Activated CD4-positive, alpha-beta T cell treated with anti-CD3 and anti-CD28 coated beads, Interleukin-10, Interleukin-2, amounts not matched to agents 100 ng/mL and 50 ng/mL, durations not matched to agents 16 hours and 8 hours (primary cell): ENCODE measurements at regions not wholly inside any gene's neighbourhood (a gene's known extent, or its start where the extent isn't known, plus 50 kb on each side); places are given as distances from the start of the nearest gene placed in this dataset.
"Not testable (repeated sequence)": the region's sequence is repeated elsewhere in the genome, so short reads cannot be mapped to it uniquely, and the experiment has no call there.

ENCODE experiments used
- DNase-seq: peaks from one replicate; pipeline ENCODE4 v3.0.0-alpha.2; 2020

GRCh38 chr4:138113819-138114400 lies 128.2 kb downstream of the SLC7A11 start:
- DNase-seq = no peak

GRCh38 chr4:138112890-138113289 lies 129.3 kb downstream of the SLC7A11 start:
- DNase-seq = not testable (repeated sequence)

GRCh38 chr4:138112389-138112788 lies 129.8 kb downstream of the SLC7A11 start:
- no peak for DNase-seq

DNA sequence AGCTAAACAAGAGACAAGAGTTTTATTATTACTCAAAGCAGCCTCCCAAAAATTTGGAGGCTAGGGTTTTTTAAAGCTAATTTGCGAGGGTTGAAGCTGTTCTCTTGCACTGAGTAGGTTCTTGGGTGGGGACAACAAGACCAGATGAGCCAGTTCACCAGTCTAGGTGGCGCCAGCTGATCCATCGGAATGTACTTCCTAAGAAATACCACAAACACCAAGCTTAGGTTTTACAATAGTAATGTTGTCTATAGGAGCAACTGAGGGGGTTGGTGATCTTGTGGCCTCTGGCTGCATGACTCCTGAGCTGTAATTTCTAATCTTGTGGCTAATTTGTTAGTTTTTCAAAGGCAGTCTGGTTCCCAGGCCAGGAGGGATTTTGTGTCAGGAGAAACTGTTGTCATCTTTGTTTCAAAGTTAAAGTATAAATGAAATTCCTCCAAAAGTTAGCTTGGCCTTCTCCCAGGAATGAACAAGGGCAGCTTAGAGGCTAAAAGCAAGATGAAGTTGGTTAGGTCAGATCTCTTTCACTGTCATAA lies 130.6 kb downstream of the SLC7A11 start:
- no peak for DNase-seq

DNA sequence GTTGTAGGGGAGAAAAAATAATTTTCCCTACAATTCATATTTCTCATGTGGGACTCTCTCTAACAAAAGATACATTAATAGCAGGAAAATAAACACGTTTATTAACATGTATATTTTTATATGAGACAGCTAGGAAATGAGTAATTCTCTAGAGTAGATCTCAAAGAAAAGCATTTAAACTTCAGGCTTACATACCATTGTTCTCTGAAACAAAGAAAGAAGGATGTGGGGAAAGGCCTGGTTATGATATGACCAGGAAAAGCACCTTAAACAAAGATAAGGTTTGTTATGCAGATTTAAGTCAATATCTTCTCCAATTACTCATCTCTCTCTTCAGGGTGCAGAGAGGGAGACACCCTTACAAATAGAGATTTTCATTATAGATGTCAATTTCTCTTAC lies 131.3 kb downstream of the SLC7A11 start:
- DNase-seq = no peak

- no peak for DNase-seq
Observed at GRCh38 chr4:138107023-138107422, 135.1 kb downstream of the SLC7A11 start.

- no peak for DNase-seq
Observed at GRCh38 chr4:138105331-138105730, 136.8 kb downstream of the SLC7A11 start.

- no peak for DNase-seq
Observed at GRCh38 chr4:138104284-138104680, 137.9 kb downstream of the SLC7A11 start.

- no peak for DNase-seq
Observed at GRCh38 chr4:138103597-138104283, 138.4 kb downstream of the SLC7A11 start.

- no peak for DNase-seq
Observed at GRCh38 chr4:138099385-138099784, 142.8 kb downstream of the SLC7A11 start.

DNA sequence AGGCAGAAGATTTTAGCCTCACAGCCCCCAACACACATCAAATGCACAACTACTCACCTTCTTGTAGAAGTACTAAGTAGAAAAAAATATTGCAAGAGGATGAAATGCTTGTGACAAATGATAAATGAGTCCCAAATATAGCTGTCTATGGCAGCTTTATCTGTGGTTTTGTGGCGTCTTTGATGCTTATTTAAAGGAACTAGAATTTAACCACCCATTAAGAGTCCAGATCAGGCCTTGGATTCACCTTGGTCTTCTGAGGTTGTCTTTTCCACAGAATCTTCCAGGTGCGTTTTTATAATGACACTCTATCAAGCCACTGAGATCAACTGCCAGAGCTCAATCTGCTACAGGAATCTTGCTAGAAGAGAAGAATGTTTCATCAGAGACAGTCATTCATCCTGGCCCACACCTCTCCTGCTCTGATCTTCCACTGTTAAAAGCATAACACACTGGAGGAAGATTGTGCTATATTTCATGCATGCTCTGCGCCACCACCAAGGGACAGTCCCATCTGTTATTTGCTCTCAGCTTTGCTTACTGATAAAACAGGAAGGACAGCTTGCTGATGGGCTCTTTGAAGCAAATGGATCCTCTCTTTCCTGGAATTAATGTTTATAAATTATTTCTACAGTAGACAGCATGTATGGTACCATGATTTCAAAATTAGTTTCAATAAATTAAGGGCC lies 144.1 kb downstream of the SLC7A11 start:
- no peak for DNase-seq

DNA sequence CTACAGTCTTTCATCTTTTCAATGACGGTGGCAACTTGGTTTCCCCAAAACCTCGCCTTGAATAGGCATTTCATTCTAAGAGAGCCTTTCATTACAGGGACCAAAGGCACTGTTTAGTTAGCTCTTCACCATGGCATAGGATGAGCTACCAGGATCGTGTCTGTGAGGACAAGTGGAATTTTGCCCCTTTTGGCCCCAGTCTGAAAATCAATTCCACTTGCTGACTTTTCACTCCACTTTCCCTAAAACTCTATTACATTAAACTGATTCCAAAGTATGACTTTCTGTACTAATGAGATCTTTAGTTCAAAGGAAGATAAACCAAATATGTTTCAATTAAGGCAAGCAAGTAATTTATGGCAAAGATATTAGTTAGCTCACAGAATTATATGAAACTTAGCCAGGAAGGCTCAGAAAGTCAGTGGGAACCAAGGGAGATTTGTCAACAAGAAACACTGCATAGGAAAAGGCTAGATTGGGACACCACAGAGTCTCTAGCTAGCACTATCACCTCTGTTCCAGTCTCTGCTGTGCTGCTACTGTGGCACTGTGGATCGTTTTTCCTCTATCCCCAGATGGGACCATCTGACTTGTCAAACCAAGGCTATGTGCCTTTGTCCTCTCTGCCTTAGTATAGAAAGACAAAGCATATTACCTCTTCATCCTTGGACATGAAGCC lies 145.6 kb downstream of the SLC7A11 start:
- no peak for DNase-seq

GRCh38 chr4:138095378-138095777 lies 146.8 kb downstream of the SLC7A11 start:
- DNase-seq = no peak

DNA sequence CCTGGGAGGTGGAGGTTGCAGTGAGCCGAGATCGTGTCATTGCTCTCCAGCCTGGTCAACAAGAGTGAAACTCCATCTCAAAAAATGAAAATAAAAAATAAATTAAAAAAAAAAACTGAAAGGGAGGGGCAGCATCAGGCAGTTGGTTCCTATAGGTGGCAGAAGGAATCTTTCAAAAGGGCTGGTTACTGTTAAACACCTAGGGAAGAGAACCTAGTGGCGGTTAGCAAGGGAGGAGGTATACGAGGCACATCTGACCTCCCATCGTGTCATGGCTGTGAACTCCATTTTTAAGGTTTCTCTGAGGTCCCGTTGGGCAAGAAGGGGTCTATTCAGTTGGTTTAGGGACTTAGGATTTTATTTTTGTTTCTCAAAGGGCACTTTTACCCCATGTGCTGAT lies 150.1 kb downstream of the SLC7A11 start:
- DNase-seq = no peak

DNA sequence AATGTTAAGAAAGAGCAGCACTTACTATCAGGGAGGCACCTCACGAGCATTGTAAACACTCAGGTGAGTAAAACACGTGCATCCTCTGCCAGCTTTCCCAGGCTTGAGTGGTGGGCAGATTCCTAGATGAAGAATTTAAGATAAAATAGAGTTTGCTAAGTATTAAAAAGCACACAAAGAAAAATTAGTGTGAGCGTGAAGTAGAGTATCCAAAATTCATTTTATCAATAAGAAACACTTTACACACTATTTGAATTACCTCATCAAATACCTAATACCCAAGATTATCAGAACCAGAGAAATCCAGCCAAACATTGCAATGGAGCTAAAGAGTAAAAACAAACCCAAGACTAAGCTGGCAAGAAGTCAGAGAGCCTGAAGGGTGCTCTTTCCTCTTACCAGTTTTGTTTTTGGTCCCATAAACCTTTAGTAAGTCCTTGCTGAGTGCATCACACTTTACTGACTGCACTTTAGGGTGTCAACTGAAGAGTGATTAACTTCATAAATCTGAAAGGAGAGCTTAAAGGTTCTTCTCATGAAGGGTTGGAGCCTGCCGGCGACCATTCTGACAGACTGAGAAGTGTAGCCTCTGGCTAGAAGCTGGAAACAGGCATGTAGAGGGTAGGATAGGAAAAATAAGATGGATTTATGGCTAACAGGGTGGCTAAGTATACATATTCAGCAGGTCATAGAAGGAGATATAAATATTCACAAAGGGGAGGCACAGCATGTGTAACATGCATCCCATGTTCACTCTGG lies 151.1 kb downstream of the SLC7A11 start:
- no peak for DNase-seq

DNA sequence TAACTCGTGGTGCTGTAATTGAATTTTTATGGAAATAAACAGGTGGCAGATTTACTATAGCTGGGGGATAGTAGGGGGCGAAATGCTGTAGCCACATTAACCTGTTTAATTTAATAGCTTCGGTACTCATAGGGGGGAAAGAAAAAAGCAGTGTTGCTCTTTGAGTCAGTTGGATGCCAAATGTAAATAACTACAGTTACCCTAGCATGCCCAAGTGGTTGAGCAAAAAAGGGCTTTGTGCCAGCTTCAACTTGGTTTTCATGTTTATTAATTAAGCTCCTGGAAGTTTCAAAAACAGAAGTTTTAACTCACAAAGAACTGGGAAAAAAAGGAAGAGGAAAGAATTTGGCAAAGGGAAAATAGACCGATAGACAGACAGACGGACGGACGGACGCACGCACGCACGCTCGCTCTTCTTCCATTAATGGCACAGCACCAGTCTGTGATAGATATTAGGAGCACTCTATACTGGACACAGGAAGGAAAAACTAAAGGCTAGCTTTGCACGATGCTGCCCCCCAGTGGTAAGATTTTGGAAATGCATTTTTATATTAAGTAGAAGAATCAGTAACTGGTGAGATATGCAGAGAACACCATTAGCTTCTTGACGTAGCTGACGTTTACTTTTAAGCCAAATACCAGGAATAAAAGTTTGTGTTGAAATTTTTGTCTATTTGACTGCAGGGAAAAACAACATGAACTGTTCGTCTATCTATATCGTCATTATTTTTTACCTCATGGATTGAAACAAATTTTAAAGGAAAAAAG lies 151.8 kb downstream of the SLC7A11 start:
- peak; percentile 57 for DNase-seq

DNA sequence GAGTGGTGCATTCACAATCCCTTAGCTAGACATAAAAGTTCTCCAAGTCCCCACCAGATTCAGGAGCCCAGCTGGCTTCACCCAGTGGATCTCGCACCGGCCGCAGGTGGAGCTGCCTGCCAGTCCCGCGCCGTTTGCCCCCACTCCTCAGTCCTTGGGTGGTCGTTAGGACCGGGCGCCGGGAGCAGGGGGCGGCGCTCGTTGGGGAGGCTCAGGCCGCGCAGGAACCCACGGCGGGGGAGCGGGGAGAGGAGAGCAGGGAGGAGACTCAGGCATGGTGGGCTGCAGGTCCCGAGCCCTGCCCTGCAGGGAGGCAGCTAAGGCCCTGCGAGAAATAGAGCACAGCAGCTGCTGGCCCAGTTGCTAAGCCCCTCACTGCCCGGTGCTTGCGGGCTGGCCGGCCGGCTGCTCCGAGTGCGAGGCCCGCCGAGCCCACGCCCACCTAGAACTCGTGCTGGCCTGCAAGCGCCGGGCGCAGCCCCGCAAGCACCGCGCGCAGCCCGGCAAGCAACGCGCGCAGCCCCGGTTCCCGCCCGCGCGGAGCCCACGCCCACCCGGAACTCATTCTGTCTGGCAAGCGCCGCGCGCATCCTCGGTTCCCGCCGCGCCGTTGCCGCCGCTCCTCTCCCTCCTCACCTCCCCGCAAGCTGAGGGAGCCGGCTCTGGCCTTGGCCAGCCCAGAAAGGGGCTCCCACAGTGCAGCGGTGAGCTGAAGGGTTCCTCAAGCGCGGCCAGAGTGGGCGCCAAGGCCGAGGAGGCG lies 153.5 kb downstream of the SLC7A11 start:
- no peak for DNase-seq

GRCh38 chr4:138087066-138087719 lies 155.0 kb downstream of the SLC7A11 start:
- DNase-seq = no peak

DNA sequence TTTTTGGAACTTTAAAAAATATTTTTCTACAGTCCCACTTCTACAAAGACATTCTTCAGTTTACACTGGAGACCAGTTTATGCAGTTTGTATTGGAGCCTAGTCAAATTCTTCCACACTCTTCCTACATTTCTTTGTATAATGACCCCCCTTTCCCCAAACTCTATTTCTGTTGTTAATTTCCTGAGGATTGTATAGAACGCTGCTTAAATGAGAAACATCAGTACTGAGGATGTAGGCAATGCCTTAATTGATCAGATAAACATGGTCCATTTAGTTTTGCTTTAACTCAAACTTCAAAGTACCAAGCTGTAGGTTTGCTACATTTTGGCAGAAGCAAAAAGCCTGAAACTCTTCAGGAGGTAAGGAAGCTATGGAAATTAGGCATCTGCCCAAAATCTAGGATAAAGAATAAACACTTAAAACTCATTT lies 155.5 kb downstream of the SLC7A11 start:
- no peak for DNase-seq

- DNase-seq = no peak
Observed at GRCh38 chr4:138085736-138086305, 156.3 kb downstream of the SLC7A11 start.
